ENCODE measurements at regions not wholly inside any gene's neighbourhood (a gene's known extent, or its start where the extent isn't known, plus 50 kb on each side); places are given as distances from the start of the nearest gene placed in this dataset.

DNA sequence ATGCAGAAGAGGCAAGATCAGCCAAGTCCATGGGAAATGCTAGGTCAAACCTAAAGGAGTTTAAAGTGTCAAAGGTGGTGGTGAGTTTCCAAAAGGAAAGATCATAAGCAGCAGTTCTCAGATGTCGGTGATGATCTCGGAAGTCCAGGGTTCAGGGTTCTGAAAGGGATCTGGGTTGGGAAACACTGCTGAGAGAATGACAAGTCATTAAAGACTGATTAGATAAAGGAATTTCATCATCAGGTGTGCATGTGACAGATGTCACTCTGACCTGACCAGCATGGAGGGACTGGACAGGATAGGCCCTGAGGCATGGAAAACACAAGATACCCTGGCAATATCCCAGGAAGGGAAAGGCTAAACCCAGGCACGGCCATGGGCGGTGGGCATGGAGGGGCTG is 195.7 kb upstream of the TBL1X start:
- H3K4me3 ChIP-seq (ENCODE audit: low read depth, low read length), result no peak overlapping the region
- H3K4me1 ChIP-seq (ENCODE audit: control insufficient read depth, insufficient read depth, low read length), result no peaks in the 10 kb centered on the region
- POLR2A ChIA-PET, result no interaction called here
- no peaks in the 10 kb centered on the region for H3K36me3 ChIP-seq (ENCODE audit: control insufficient read depth in 2 of 2, insufficient read depth in 1 of 2, low read length in 2 of 2)
- CTCF ChIA-PET, result no interaction called here
- H3K27ac ChIP-seq (ENCODE audit: extremely low read depth, low read depth, low read length), result no peak overlapping the region
- no peak for TF ChIP-seq KLF9 (tag by site-specific recombination; IDR thresholded peaks at IDR 0.05; ENCODE audit: low read depth)
- H3K9me3 ChIP-seq (ENCODE audit: control insufficient read depth, insufficient read depth, low read depth, low read length), result no peaks in the 10 kb centered on the region

DNA sequence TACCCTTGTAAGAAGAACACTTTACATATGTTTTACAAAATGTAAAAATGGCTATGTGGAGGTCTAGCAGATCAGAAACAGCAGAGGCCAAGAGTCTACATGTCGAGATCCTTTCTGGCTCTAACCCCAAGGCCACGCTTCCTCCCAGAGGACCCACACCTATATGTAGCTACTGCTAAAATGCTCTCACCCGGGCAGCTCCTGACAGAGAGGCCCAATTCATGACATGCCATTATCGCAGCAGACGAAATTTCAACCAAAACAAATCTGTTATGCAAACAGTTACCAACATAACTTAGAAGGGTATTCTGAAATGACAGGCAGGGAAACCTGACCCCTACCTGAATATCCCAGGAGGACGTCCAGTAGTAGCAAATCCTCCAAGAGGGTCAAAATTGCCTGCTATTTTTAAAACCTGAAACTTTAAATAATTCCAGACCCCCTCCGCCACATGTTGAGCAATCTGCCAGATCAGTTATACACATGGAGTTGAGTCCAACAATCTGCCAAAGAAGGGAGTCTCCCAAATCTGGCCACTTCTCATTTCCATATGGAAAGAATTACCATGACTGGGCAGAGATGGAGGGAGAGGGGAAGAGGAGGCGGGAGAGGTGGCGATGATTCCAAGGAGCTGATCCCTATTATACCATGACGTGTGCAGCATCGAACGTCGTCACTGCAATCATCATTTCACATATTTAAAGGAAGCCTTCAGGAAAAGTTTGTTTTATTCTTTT is 192.9 kb upstream of the TBL1X start:
- ChIA-PET CTCF (interaction anchor here (0.6 kb wide), 1 partner anchor 11 kb away, joined by 3 read pairs; no protein-coding TSS in a partner anchor), POLR2A (no interaction called here)
- no peaks in the 10 kb centered on the region for H3K4me1 ChIP-seq (ENCODE audit: control insufficient read depth, insufficient read depth, low read length)
- TF ChIP-seq BCL11A (tag by site-specific recombination; IDR thresholded peaks at IDR 0.05; ENCODE audit: low read depth), result no peak
- no peak for TF ChIP-seq HOXA7 (CRISPR knock-in tag; IDR thresholded peaks at IDR 0.05; ENCODE audit: borderline replicate concordance)
- no peak for TF ChIP-seq ZNF184 (tag by site-specific recombination; IDR thresholded peaks at IDR 0.05)
- TF ChIP-seq, protein P1, sequence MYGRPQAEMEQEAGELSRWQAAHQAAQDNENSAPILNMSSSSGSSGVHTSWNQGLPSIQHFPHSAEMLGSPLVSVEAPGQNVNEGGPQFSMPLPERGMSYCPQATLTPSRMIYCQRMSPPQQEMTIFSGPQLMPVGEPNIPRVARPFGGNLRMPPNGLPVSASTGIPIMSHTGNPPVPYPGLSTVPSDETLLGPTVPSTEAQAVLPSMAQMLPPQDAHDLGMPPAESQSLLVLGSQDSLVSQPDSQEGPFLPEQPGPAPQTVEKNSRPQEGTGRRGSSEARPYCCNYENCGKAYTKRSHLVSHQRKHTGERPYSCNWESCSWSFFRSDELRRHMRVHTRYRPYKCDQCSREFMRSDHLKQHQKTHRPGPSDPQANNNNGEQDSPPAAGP (tag by site-specific recombination; IDR thresholded peaks at IDR 0.05), result no peak
- TF ChIP-seq ZNF747 (tag by site-specific recombination; IDR thresholded peaks at IDR 0.05), result no peak
- TF ChIP-seq ZNF391 (tag by site-specific recombination; IDR thresholded peaks at IDR 0.05; ENCODE audit: borderline replicate concordance, low read depth), result no peak
- TF ChIP-seq, protein P2, sequence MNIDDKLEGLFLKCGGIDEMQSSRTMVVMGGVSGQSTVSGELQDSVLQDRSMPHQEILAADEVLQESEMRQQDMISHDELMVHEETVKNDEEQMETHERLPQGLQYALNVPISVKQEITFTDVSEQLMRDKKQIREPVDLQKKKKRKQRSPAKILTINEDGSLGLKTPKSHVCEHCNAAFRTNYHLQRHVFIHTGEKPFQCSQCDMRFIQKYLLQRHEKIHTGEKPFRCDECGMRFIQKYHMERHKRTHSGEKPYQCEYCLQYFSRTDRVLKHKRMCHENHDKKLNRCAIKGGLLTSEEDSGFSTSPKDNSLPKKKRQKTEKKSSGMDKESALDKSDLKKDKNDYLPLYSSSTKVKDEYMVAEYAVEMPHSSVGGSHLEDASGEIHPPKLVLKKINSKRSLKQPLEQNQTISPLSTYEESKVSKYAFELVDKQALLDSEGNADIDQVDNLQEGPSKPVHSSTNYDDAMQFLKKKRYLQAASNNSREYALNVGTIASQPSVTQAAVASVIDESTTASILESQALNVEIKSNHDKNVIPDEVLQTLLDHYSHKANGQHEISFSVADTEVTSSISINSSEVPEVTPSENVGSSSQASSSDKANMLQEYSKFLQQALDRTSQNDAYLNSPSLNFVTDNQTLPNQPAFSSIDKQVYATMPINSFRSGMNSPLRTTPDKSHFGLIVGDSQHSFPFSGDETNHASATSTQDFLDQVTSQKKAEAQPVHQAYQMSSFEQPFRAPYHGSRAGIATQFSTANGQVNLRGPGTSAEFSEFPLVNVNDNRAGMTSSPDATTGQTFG (tag by site-specific recombination; IDR thresholded peaks at IDR 0.05; ENCODE audit: borderline replicate concordance), result no peak
- no peak for TF ChIP-seq ZNF561 (tag by site-specific recombination; IDR thresholded peaks at IDR 0.05; ENCODE audit: borderline replicate concordance)
- no peak overlapping the region for H3K27ac ChIP-seq (ENCODE audit: extremely low read depth, low read depth, low read length)
- no peak overlapping the region for H3K4me3 ChIP-seq (ENCODE audit: low read depth, low read length)
- H3K9me3 ChIP-seq (ENCODE audit: control insufficient read depth, insufficient read depth, low read depth, low read length), result no peaks in the 10 kb centered on the region
- H3K36me3 ChIP-seq (ENCODE audit: control insufficient read depth in 2 of 2, insufficient read depth in 1 of 2, low read length in 2 of 2), result no peaks in the 10 kb centered on the region

DNA sequence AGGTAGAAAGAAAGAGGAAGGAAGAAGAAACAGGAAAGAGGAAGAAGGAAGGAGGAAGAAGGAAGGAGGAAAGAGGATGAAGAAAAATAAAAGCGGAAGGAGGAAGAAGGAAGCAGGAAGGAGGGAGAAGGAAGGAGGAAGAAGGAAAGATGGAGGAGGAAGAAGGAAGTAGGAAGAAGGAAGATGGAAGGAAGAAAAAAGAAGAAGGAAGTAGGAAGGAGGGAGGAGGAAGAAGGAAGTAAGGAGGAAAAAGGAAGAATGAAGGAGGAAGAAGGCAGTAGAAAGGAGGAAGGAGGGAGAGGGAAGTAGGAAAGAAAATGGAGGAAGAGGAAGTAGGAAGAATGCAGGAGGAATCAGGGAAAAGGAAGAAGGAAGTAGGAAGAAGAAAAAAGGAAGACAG is 191.1 kb upstream of the TBL1X start:
- ChIA-PET CTCF (no interaction called here), POLR2A (no interaction called here)
- TF ChIP-seq GLIS1 (tag by site-specific recombination; IDR thresholded peaks at IDR 0.05) (no peak), ZBTB20 (tag by site-specific recombination; IDR thresholded peaks at IDR 0.05) (no peak), ZNF23 (tag by site-specific recombination; IDR thresholded peaks at IDR 0.05; ENCODE audit: borderline replicate concordance) (no peak), ZNF366 (tag by site-specific recombination; conservative IDR thresholded peaks at IDR 0.05) (0 out of 2 replicates have a peak, but pooled peaks have one; percentile 21), KLF16 (tag by site-specific recombination; IDR thresholded peaks at IDR 0.05) (no peak)
- TF ChIP-seq, protein P3, sequence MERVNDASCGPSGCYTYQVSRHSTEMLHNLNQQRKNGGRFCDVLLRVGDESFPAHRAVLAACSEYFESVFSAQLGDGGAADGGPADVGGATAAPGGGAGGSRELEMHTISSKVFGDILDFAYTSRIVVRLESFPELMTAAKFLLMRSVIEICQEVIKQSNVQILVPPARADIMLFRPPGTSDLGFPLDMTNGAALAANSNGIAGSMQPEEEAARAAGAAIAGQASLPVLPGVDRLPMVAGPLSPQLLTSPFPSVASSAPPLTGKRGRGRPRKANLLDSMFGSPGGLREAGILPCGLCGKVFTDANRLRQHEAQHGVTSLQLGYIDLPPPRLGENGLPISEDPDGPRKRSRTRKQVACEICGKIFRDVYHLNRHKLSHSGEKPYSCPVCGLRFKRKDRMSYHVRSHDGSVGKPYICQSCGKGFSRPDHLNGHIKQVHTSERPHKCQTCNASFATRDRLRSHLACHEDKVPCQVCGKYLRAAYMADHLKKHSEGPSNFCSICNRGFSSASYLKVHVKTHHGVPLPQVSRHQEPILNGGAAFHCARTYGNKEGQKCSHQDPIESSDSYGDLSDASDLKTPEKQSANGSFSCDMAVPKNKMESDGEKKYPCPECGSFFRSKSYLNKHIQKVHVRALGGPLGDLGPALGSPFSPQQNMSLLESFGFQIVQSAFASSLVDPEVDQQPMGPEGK (tag by site-specific recombination; IDR thresholded peaks at IDR 0.05), result no peak
- TF ChIP-seq, protein P4, sequence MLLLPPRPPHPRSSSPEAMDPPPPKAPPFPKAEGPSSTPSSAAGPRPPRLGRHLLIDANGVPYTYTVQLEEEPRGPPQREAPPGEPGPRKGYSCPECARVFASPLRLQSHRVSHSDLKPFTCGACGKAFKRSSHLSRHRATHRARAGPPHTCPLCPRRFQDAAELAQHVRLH (tag by site-specific recombination; IDR thresholded peaks at IDR 0.05), result no peak
- no peaks in the 10 kb centered on the region for H3K4me1 ChIP-seq (ENCODE audit: control insufficient read depth, insufficient read depth, low read length)
- H3K9me3 ChIP-seq (ENCODE audit: control insufficient read depth, insufficient read depth, low read depth, low read length), result no peaks in the 10 kb centered on the region
- H3K4me3 ChIP-seq (ENCODE audit: low read depth, low read length), result no peak overlapping the region
- no peak overlapping the region for H3K27ac ChIP-seq (ENCODE audit: extremely low read depth, low read depth, low read length)
- no peaks in the 10 kb centered on the region for H3K36me3 ChIP-seq (ENCODE audit: control insufficient read depth in 2 of 2, insufficient read depth in 1 of 2, low read length in 2 of 2)
